ENCODE measurements at regions not wholly inside any gene's neighbourhood (a gene's known extent, or its start where the extent isn't known, plus 50 kb on each side); places are given as distances from the start of the nearest gene placed in this dataset.

- no peaks in the 10 kb centered on the region for H3K9me3 ChIP-seq (ENCODE audit: insufficient read depth, low read depth, low read length)
- Mint-ChIP-seq H3K27me3 (ENCODE audit: low read depth, unreplicated experiment) (no peaks in the 10 kb centered on the region), H3K4me3 (ENCODE audit: unreplicated experiment) (no peak overlapping the region), H3K36me3 (ENCODE audit: low read depth, unreplicated experiment) (no peaks in the 10 kb centered on the region), H3K9me3 (ENCODE audit: unreplicated experiment) (peaks cover 2% of the 10 kb centered on the region), H3K4me1 (ENCODE audit: low read depth, unreplicated experiment) (peaks cover 7% of the 10 kb centered on the region), H3K27ac (ENCODE audit: unreplicated experiment) (no peak overlapping the region)
- H3K27me3 ChIP-seq (ENCODE audit: insufficient read depth, low read length), result no peaks in the 10 kb centered on the region
- H4K20me1 ChIP-seq (ENCODE audit: insufficient read depth, low read length), result no peaks in the 10 kb centered on the region
- no peaks in the 10 kb centered on the region for H3K36me3 ChIP-seq (ENCODE audit: insufficient read depth, low read length)
- DNase-seq (ENCODE audit: low read depth) (no peak), FAIRE-seq (no peak)
- H3K4me3 ChIP-seq (ENCODE audit: insufficient read depth, low read depth, low read length), result no peak overlapping the region
- H3K4me2 ChIP-seq (ENCODE audit: low read length), result no peak overlapping the region
- H3K79me2 ChIP-seq (ENCODE audit: insufficient read depth, low read length), result no peaks in the 10 kb centered on the region
- H3K9ac ChIP-seq (ENCODE audit: low read length), result no peak overlapping the region
- no peak overlapping the region for H3K27ac ChIP-seq (ENCODE audit: low read depth, low read length)
- no peaks in the 10 kb centered on the region for H3K4me1 ChIP-seq (ENCODE audit: insufficient read depth, low read length)
- TF ChIP-seq CTCF (IDR thresholded peaks at IDR 0.05; ENCODE audit: insufficient read depth, low read depth, low read length), result no peak
- TF ChIP-seq EZH2 (IDR thresholded peaks at IDR 0.05; ENCODE audit: insufficient read depth, low read length), result no peak
- no peak overlapping the region for H2AFZ ChIP-seq (ENCODE audit: low read depth, low read length)
These were observed 288.2 kb upstream of the DIO3 start for GRCh38 chr14:101273091-101273490.

- TF ChIP-seq CTCF (IDR thresholded peaks at IDR 0.05; ENCODE audit: insufficient read depth, low read depth, low read length), result no peak
- TF ChIP-seq EZH2 (IDR thresholded peaks at IDR 0.05; ENCODE audit: insufficient read depth, low read length), result no peak
- H3K27ac Mint-ChIP-seq (ENCODE audit: unreplicated experiment), result no peak overlapping the region
These were observed 284.8 kb upstream of the DIO3 start for GRCh38 chr14:101276309-101277091.

GRCh38 chr14:101282418-101282817 lies 278.9 kb upstream of the DIO3 start:
- Histone ChIP-seq H3K4me1 (ENCODE audit: insufficient read depth, low read length) (no peaks in the 10 kb centered on the region), H2AFZ (ENCODE audit: low read depth, low read length) (no peak overlapping the region), H3K27me3 (ENCODE audit: insufficient read depth, low read length) (peaks cover 8% of the 10 kb centered on the region), H3K36me3 (ENCODE audit: insufficient read depth, low read length) (no peaks in the 10 kb centered on the region), H3K9me3 (ENCODE audit: insufficient read depth, low read depth, low read length) (no peaks in the 10 kb centered on the region), H4K20me1 (ENCODE audit: insufficient read depth, low read length) (no peaks in the 10 kb centered on the region), H3K27ac (ENCODE audit: low read depth, low read length) (no peak overlapping the region), H3K9ac (ENCODE audit: low read length) (no peak overlapping the region), H3K79me2 (ENCODE audit: insufficient read depth, low read length) (no peaks in the 10 kb centered on the region), H3K4me2 (ENCODE audit: low read length) (no peak overlapping the region), H3K4me3 (ENCODE audit: insufficient read depth, low read depth, low read length) (no peak overlapping the region)
- DNase-seq (ENCODE audit: low read depth), result no peak
- no peak for FAIRE-seq
- no peaks in the 10 kb centered on the region for H3K4me1 Mint-ChIP-seq (ENCODE audit: low read depth, unreplicated experiment)
- no peak overlapping the region for H3K4me3 Mint-ChIP-seq (ENCODE audit: unreplicated experiment)
- H3K36me3 Mint-ChIP-seq (ENCODE audit: low read depth, unreplicated experiment), result no peaks in the 10 kb centered on the region
- peaks cover 19% of the 10 kb centered on the region for H3K27me3 Mint-ChIP-seq (ENCODE audit: low read depth, unreplicated experiment)
- TF ChIP-seq EZH2 (IDR thresholded peaks at IDR 0.05; ENCODE audit: insufficient read depth, low read length), result no peak
- no peak for TF ChIP-seq CTCF (IDR thresholded peaks at IDR 0.05; ENCODE audit: insufficient read depth, low read depth, low read length)
- no peaks in the 10 kb centered on the region for H3K9me3 Mint-ChIP-seq (ENCODE audit: unreplicated experiment)
- H3K27ac Mint-ChIP-seq (ENCODE audit: unreplicated experiment), result no peak overlapping the region

More at GRCh38 chr14:101276309-101277091, 284.8 kb upstream of the DIO3 start:
- H3K4me1 ChIP-seq (ENCODE audit: insufficient read depth, low read length), result no peaks in the 10 kb centered on the region
- H3K9ac ChIP-seq (ENCODE audit: low read length), result no peak overlapping the region
- DNase-seq (ENCODE audit: low read depth) (peak; percentile 67), FAIRE-seq (no peak)
- H3K4me3 Mint-ChIP-seq (ENCODE audit: unreplicated experiment), result no peak overlapping the region
- no peaks in the 10 kb centered on the region for H4K20me1 ChIP-seq (ENCODE audit: insufficient read depth, low read length)
- no peak overlapping the region for H3K4me2 ChIP-seq (ENCODE audit: low read length)
- H3K27ac ChIP-seq (ENCODE audit: low read depth, low read length), result no peak overlapping the region
- peaks cover 2% of the 10 kb centered on the region for H3K9me3 Mint-ChIP-seq (ENCODE audit: unreplicated experiment)
- no peaks in the 10 kb centered on the region for H3K9me3 ChIP-seq (ENCODE audit: insufficient read depth, low read depth, low read length)
- no peaks in the 10 kb centered on the region for H3K79me2 ChIP-seq (ENCODE audit: insufficient read depth, low read length)
- peaks cover 7% of the 10 kb centered on the region for H3K4me1 Mint-ChIP-seq (ENCODE audit: low read depth, unreplicated experiment)
- no peak overlapping the region for H2AFZ ChIP-seq (ENCODE audit: low read depth, low read length)
- H3K27me3 ChIP-seq (ENCODE audit: insufficient read depth, low read length), result peaks cover 4% of the 10 kb centered on the region
- no peaks in the 10 kb centered on the region for H3K36me3 Mint-ChIP-seq (ENCODE audit: low read depth, unreplicated experiment)
- no peak overlapping the region for H3K4me3 ChIP-seq (ENCODE audit: insufficient read depth, low read depth, low read length)
- H3K36me3 ChIP-seq (ENCODE audit: insufficient read depth, low read length), result no peaks in the 10 kb centered on the region
- H3K27me3 Mint-ChIP-seq (ENCODE audit: low read depth, unreplicated experiment), result no peaks in the 10 kb centered on the region

All from astrocyte (in vitro differentiated cells and primary cell).